Cerebellar nuclear complex (tissue), 1 donor: ENCODE measurements at regions not wholly inside any gene's neighbourhood (a gene's known extent, or its start where the extent isn't known, plus 50 kb on each side); places are given as distances from the start of the nearest gene placed in this dataset.
"Not testable (repeated sequence)": the region's sequence is repeated elsewhere in the genome, so short reads cannot be mapped to it uniquely, and the experiment has no call there.

ENCODE experiments used
- DNase-seq, 2 experiments: peaks; one replicate each; lab custom pipeline; 2025; lab: John Stamatoyannopoulos, UW

GRCh38 chr9:20238921-20239320 lies 383.4 kb downstream of the MLLT3 start:
- no peak for DNase-seq

GRCh38 chr9:20237686-20238085 lies 384.6 kb downstream of the MLLT3 start:
- DNase-seq = no peak

- DNase-seq = no peak
These were observed 385.6 kb downstream of the MLLT3 start for GRCh38 chr9:20236676-20237075.

- not testable (repeated sequence) for DNase-seq
These were observed 387.1 kb downstream of the MLLT3 start for GRCh38 chr9:20235206-20235605.

GRCh38 chr9:20228096-20228495 lies 394.2 kb downstream of the MLLT3 start:
- no peak for DNase-seq

- no peak for DNase-seq
These were observed 395.0 kb downstream of the MLLT3 start for GRCh38 chr9:20227166-20227874.

- DNase-seq = no peak
These were observed 396.0 kb downstream of the MLLT3 start for GRCh38 chr9:20226345-20226744.

GRCh38 chr9:20225826-20226225 lies 396.5 kb downstream of the MLLT3 start:
- DNase-seq = no peak

- DNase-seq = no peak
These were observed 397.5 kb downstream of the MLLT3 start for GRCh38 chr9:20224756-20225155.

GRCh38 chr9:20220286-20220685 lies 402.0 kb downstream of the MLLT3 start:
- DNase-seq = no peak

- DNase-seq = no peak
These were observed 402.9 kb downstream of the MLLT3 start for GRCh38 chr9:20219437-20219836.

GRCh38 chr9:20217596-20217995 lies 404.7 kb downstream of the MLLT3 start:
- DNase-seq = no peak

- no peak for DNase-seq
These were observed 405.9 kb downstream of the MLLT3 start for GRCh38 chr9:20216438-20216837.

GRCh38 chr9:20215552-20215951 lies 406.7 kb downstream of the MLLT3 start:
- no peak for DNase-seq

- no peak for DNase-seq
These were observed 409.5 kb downstream of the MLLT3 start for GRCh38 chr9:20212806-20213205.

GRCh38 chr9:20209391-20210340 lies 412.6 kb downstream of the MLLT3 start:
- no peak for DNase-seq

- no peak for DNase-seq
These were observed 413.3 kb downstream of the MLLT3 start for GRCh38 chr9:20208961-20209371.

- no peak for DNase-seq
These were observed 414.1 kb downstream of the MLLT3 start for GRCh38 chr9:20208226-20208625.

GRCh38 chr9:20207176-20207575 lies 415.1 kb downstream of the MLLT3 start:
- no peak for DNase-seq

GRCh38 chr9:20205821-20206220 lies 416.5 kb downstream of the MLLT3 start:
- no peak for DNase-seq

GRCh38 chr9:20200991-20201431 lies 412.2 kb upstream of the SLC24A2 start:
- no peak for DNase-seq

GRCh38 chr9:20200581-20200980 lies 411.7 kb upstream of the SLC24A2 start:
- DNase-seq = no peak

- no peak for DNase-seq
These were observed 410.3 kb upstream of the SLC24A2 start for GRCh38 chr9:20199111-20199510.
